Stomach (tissue), 8 donors: ENCODE measurements at regions not wholly inside any gene's neighbourhood (a gene's known extent, or its start where the extent isn't known, plus 50 kb on each side); places are given as distances from the start of the nearest gene placed in this dataset.
A peak's percentile ranks its signal among the peaks of the same experiment; 100 is the strongest.

Experiments
- DNase-seq, 2 donors: peaks; one replicate each; pipeline versions ENCODE4 v3.0.0 to v3.0.0-alpha.2; 2013 to 2019
- H3K27ac ChIP-seq, 5 donors: fragments of 200-600 bp in 4 of 5; sonication (generic) in 4 of 5; one replicate each; pipeline ENCODE4 v1.5.1; 2013 to 2019; ENCODE audit warnings: mild to moderate bottlenecking in 1 of 5, moderate library complexity in 1 of 5
- H3K27me3 ChIP-seq, 3 donors: fragments of 200-600 bp; sonication (generic); one replicate each; pipeline ENCODE4 v1.5.1; 2017 to 2019; ENCODE audit warnings: mixed run types in 1 of 3
- H3K36me3 ChIP-seq, 4 donors: fragments of 200-600 bp; sonication (generic); 1 replicate in 3 of 4; 2 replicates in 1 of 4; pipeline ENCODE4 v1.5.1; 2016 to 2019
- H3K4me1 ChIP-seq, 4 donors: fragments of 200-600 bp; sonication (generic); one replicate each; pipeline ENCODE4 v1.5.1; 2016 to 2019
- H3K4me3 ChIP-seq, 4 donors: fragments of 200-600 bp; sonication (generic) in 3 of 4; one replicate each; pipeline ENCODE4 v1.5.1; 2016 to 2019; ENCODE audit warnings: mild to moderate bottlenecking in 1 of 4
- H3K9me3 ChIP-seq, 4 donors: fragments of 200-600 bp; sonication (generic); one replicate each; pipeline ENCODE4 v1.5.1; 2016 to 2019
- CTCF ChIP-seq, 7 experiments: fragments of 450-650 bp in 4 of 7; fragments of 200-600 bp in 3 of 7; sonication (generic) in 3 of 7; IDR thresholded peaks; one replicate each; pipeline ENCODE4 v1.5.1; 2016 to 2019; ENCODE audit warnings: antibody characterized with exemption in 7 of 7, control low read depth in 2 of 7, mild to moderate bottlenecking in 1 of 7
- EP300 ChIP-seq: sonication (generic); formaldehyde crosslinking; IDR thresholded peaks from one replicate; pipeline ENCODE4 v1.6.1; 2017; ENCODE audit warnings: antibody characterized with exemption
- POLR2A ChIP-seq, 4 donors: fragments of 450-650 bp; IDR thresholded peaks; one replicate each; pipeline ENCODE4 v1.6.1; 2016; ENCODE audit warnings: antibody characterized with exemption in 4 of 4, control low read depth in 2 of 4, mild to moderate bottlenecking in 1 of 4, moderate library complexity in 1 of 4
- POLR2AphosphoS5 ChIP-seq, 3 donors: sonication (generic); formaldehyde crosslinking; IDR thresholded peaks; one replicate each; pipeline ENCODE4 v1.6.1; 2016; ENCODE audit warnings: antibody characterized with exemption in 3 of 3
- WGBS, 5 donors: extraction: QIAGEN DNeasy Blood & Tissue Kit in 3 of 5; methylation state at CpG; one replicate each; pipeline versions ENCODE4 v1.1.5 to v1.1.7; 2013 to 2018; 5-methylcytosine and 5-hydroxymethylcytosine counted together
- intact Hi-C: fragments of 100-400 bp; cut with DNase I; formaldehyde crosslinking; loops from one replicate; pipeline ENCODE4 v1.15.1; 2023; ENCODE audit warnings: low total_unique reads
- donor health status: healthy with polysubstance abuse.
- donor health status: Bipolar disorder and iron deficiency.
- donor health status: healthy.

- 69 to 73% (median 70%) methylated on average over 3 of the region's 3 CpGs for WGBS, 5 donors
- DNase-seq = no peak
- Histone ChIP-seq H3K27ac (no peak overlapping the region), H3K27me3 (no peaks in the 10 kb centered on the region), H3K9me3 (peaks cover 0 to 4% (median 0%) of the 10 kb centered on the region in 4 donors), H3K36me3 (no peaks in the 10 kb centered on the region), H3K4me3 (no peak overlapping the region), H3K4me1 (no peaks in the 10 kb centered on the region)
- no peak for TF ChIP-seq POLR2AphosphoS5 (IDR thresholded peaks at IDR 0.05)
- no peak for TF ChIP-seq EP300
- no peak for TF ChIP-seq CTCF (IDR thresholded peaks at IDR 0.05)
- TF ChIP-seq POLR2A (IDR thresholded peaks at IDR 0.05) = no peak
- intact Hi-C loops = no loop called here
Observed at GRCh38 chr11:82474876-82475275, 258.8 kb downstream of the FAM181B start.

- Histone ChIP-seq H3K36me3 (no peaks in the 10 kb centered on the region), H3K27ac (no peak overlapping the region), H3K4me1 (no peaks in the 10 kb centered on the region), H3K27me3 (no peaks in the 10 kb centered on the region), H3K4me3 (no peak overlapping the region), H3K9me3 (no peaks in the 10 kb centered on the region)
- TF ChIP-seq POLR2A (IDR thresholded peaks at IDR 0.05) (no peak), POLR2AphosphoS5 (IDR thresholded peaks at IDR 0.05) (no peak), CTCF (IDR thresholded peaks at IDR 0.05) (no peak), EP300 (no peak)
- DNase-seq = no peak
- intact Hi-C loops = no loop called here
- 71 to 93% (median 86%) methylated on average over 2 of the region's 2 CpGs for WGBS, 5 donors
Observed at GRCh38 chr11:82465481-82465880, 268.2 kb downstream of the FAM181B start.

GRCh38 chr11:82462608-82463242, 270.9 kb downstream of the FAM181B start:
- Histone ChIP-seq H3K9me3 (no peaks in the 10 kb centered on the region), H3K4me3 (no peak overlapping the region), H3K36me3 (no peaks in the 10 kb centered on the region), H3K4me1 (no peaks in the 10 kb centered on the region), H3K27me3 (no peaks in the 10 kb centered on the region), H3K27ac (no peak overlapping the region)
- intact Hi-C loops = no loop called here
- WGBS, 5 donors = 73 to 75% (median 74%) methylated on average over 4 of the region's 4 CpGs
- TF ChIP-seq POLR2A (IDR thresholded peaks at IDR 0.05) = no peak
- TF ChIP-seq POLR2AphosphoS5 (IDR thresholded peaks at IDR 0.05) = no peak
- no peak for TF ChIP-seq EP300
- no peak for TF ChIP-seq CTCF (IDR thresholded peaks at IDR 0.05)
- DNase-seq = no peak

GRCh38 chr11:82458761-82459160, 274.9 kb downstream of the FAM181B start:
- no peaks in the 10 kb centered on the region for H3K4me1 ChIP-seq
- H3K27ac ChIP-seq = no peak overlapping the region
- H3K27me3 ChIP-seq = no peaks in the 10 kb centered on the region
- 13 to 31% (median 21%) methylated on average over 4 of the region's 4 CpGs for WGBS, 5 donors
- no peak overlapping the region for H3K4me3 ChIP-seq
- TF ChIP-seq POLR2AphosphoS5 (IDR thresholded peaks at IDR 0.05) = no peak
- TF ChIP-seq POLR2A (IDR thresholded peaks at IDR 0.05) = no peak
- no peak for TF ChIP-seq CTCF (IDR thresholded peaks at IDR 0.05)
- TF ChIP-seq EP300 = no peak
- intact Hi-C loops = no loop called here
- DNase-seq = peak in 1 of 2 donors; percentile 15
- H3K9me3 ChIP-seq = no peaks in the 10 kb centered on the region
- H3K36me3 ChIP-seq = no peaks in the 10 kb centered on the region
